H9 (cell line): ENCODE measurements at regions not wholly inside any gene's neighbourhood (a gene's known extent, or its start where the extent isn't known, plus 50 kb on each side); places are given as distances from the start of the nearest gene placed in this dataset.

Experiments used
- DNase-seq: peaks from one replicate; pipeline ENCODE4 v3.0.0-alpha.2; 2017
- H2AFZ ChIP-seq: one replicate; pipeline ENCODE4 v1.6.1; 2013; ENCODE audit warnings: mild to moderate bottlenecking, low read length, control low read depth, moderate library complexity
- H2AK5ac ChIP-seq: 2 replicates; pipeline ENCODE4 v1.6.1; 2013; ENCODE audit warnings: low read length, control low read depth, mixed read lengths; ENCODE audit not compliant: insufficient read length
- H2BK120ac ChIP-seq: one replicate; pipeline ENCODE4 v1.6.1; 2013; ENCODE audit warnings: low read depth, mild to moderate bottlenecking, low read length, control low read depth, inconsistent platforms; ENCODE audit not compliant: poor library complexity, severe bottlenecking
- H2BK12ac ChIP-seq: 2 replicates; pipeline ENCODE4 v1.6.1; 2013; ENCODE audit warnings: low read length, control low read depth, mixed read lengths, low read depth; ENCODE audit not compliant: insufficient read length
- H2BK15ac ChIP-seq: 2 replicates; pipeline ENCODE4 v1.6.1; 2013; ENCODE audit warnings: low read depth, low read length, control low read depth
- H2BK20ac ChIP-seq: one replicate; pipeline ENCODE4 v1.6.1; 2013; ENCODE audit warnings: low read depth, mild to moderate bottlenecking, low read length, control low read depth, inconsistent platforms; ENCODE audit not compliant: poor library complexity, severe bottlenecking
- H2BK5ac ChIP-seq: 2 replicates; pipeline ENCODE4 v1.6.1; 2013; ENCODE audit warnings: low read length, control low read depth, mixed read lengths; ENCODE audit not compliant: insufficient read length
- H3K14ac ChIP-seq: 2 replicates; pipeline ENCODE4 v1.6.1; 2013; ENCODE audit warnings: low read length, control low read depth; ENCODE audit not compliant: insufficient read depth
- H3K18ac ChIP-seq: 2 replicates; pipeline ENCODE4 v1.6.1; 2013; ENCODE audit warnings: low read depth, mild to moderate bottlenecking, mixed read lengths, low read length, control low read depth; ENCODE audit not compliant: insufficient read length
- H3K23ac ChIP-seq: 2 replicates; pipeline ENCODE4 v1.6.1; 2013; ENCODE audit warnings: low read length, control low read depth, mixed read lengths, low read depth; ENCODE audit not compliant: insufficient read length
- H3K23me2 ChIP-seq: 2 replicates; pipeline ENCODE4 v1.6.1; 2013; ENCODE audit warnings: low read depth, mild to moderate bottlenecking, mixed read lengths, low read length, control low read depth; ENCODE audit not compliant: insufficient read length, poor library complexity, severe bottlenecking
- H3K27ac ChIP-seq: 2 replicates; pipeline ENCODE4 v1.5.1; 2013; ENCODE audit warnings: low read length, control low read depth, mixed read lengths, low read depth; ENCODE audit not compliant: insufficient read length
- H3K27me3 ChIP-seq: 2 replicates; pipeline ENCODE4 v1.6.1; 2013; ENCODE audit warnings: low read length, control low read depth, inconsistent platforms; ENCODE audit not compliant: insufficient read depth
- H3K4ac ChIP-seq: 2 replicates; pipeline ENCODE4 v1.6.1; 2013; ENCODE audit warnings: low read depth, mild to moderate bottlenecking, control low read depth, inconsistent platforms, low read length, moderate library complexity
- H3K4me1 ChIP-seq: 2 replicates; pipeline ENCODE4 v1.6.1; 2013; ENCODE audit warnings: low read length, control low read depth, inconsistent platforms; ENCODE audit not compliant: insufficient read depth
- H3K4me2 ChIP-seq: 2 replicates; pipeline ENCODE4 v1.6.1; 2013; ENCODE audit warnings: low read length, control low read depth, mixed read lengths; ENCODE audit not compliant: insufficient read length, insufficient read depth
- H3K56ac ChIP-seq: 2 replicates; pipeline ENCODE4 v1.6.1; 2013; ENCODE audit warnings: low read depth, mild to moderate bottlenecking, mixed read lengths, low read length, control low read depth; ENCODE audit not compliant: insufficient read length
- H3K79me1 ChIP-seq: 2 replicates; pipeline ENCODE4 v1.6.1; 2013; ENCODE audit warnings: low read depth, mild to moderate bottlenecking, moderate library complexity, low read length, control low read depth, inconsistent platforms; ENCODE audit not compliant: insufficient read depth, poor library complexity, severe bottlenecking
- H3K79me2 ChIP-seq: 2 replicates; pipeline ENCODE4 v1.6.1; 2013; ENCODE audit warnings: low read length, control low read depth, inconsistent platforms; ENCODE audit not compliant: insufficient read depth
- H3K9ac ChIP-seq: 2 replicates; pipeline ENCODE4 v1.6.1; 2013; ENCODE audit warnings: low read length, control low read depth, mixed read lengths; ENCODE audit not compliant: insufficient read length; ENCODE audit errors: extremely low read depth
- H3K9me3 ChIP-seq: one replicate; pipeline ENCODE4 v1.6.1; 2013; ENCODE audit warnings: low read depth, low read length, inconsistent platforms; ENCODE audit not compliant: control insufficient read depth
- H3T11ph ChIP-seq: one replicate; pipeline ENCODE4 v1.6.1; 2013; ENCODE audit warnings: mild to moderate bottlenecking, low read length, control low read depth, inconsistent platforms
- H4K20me1 ChIP-seq: one replicate; pipeline ENCODE4 v1.6.1; 2013; ENCODE audit not compliant: control insufficient read depth, insufficient read length, insufficient read depth
- H4K5ac ChIP-seq: 2 replicates; pipeline ENCODE4 v1.6.1; 2013; ENCODE audit warnings: low read depth, mild to moderate bottlenecking, mixed read lengths, low read length, control low read depth; ENCODE audit not compliant: insufficient read length
- H4K8ac ChIP-seq: replicated peaks from 2 replicates; pipeline ENCODE4 v1.6.1; 2013; ENCODE audit warnings: low read length, control low read depth, mixed read lengths, low read depth; ENCODE audit not compliant: insufficient read length
- H4K91ac ChIP-seq: 2 replicates; pipeline ENCODE4 v1.6.1; 2013; ENCODE audit warnings: low read depth, mild to moderate bottlenecking, moderate library complexity, mixed read lengths, low read length, control low read depth; ENCODE audit not compliant: insufficient read length
- H3K27ac Mint-ChIP-seq, 3 experiments: 2 replicates in 2 of 3; 3 replicates in 1 of 3; pipeline ENCODE4 v1.8.0; 2020 to 2021; ENCODE audit warnings: mixed read lengths in 3 of 3, mild to moderate bottlenecking in 1 of 3, moderate library complexity in 1 of 3
- H3K27me3 Mint-ChIP-seq: 2 replicates; pipeline ENCODE4 v1.8.0; 2021; ENCODE audit warnings: low read depth, mild to moderate bottlenecking, moderate library complexity, mixed read lengths
- H3K36me3 Mint-ChIP-seq, 3 experiments: 2 replicates in 2 of 3; 3 replicates in 1 of 3; pipeline ENCODE4 v1.8.0; 2020 to 2021; ENCODE audit warnings: low read depth in 3 of 3, mixed read lengths in 3 of 3; ENCODE audit not compliant: insufficient read depth in 1 of 3
- H3K4me1 Mint-ChIP-seq, 2 experiments: 2 replicates each; pipeline ENCODE4 v1.8.0; 2020; ENCODE audit warnings: mixed read lengths in 2 of 2
- H3K4me3 Mint-ChIP-seq, 2 experiments: 2 replicates in 1 of 2; 3 replicates in 1 of 2; pipeline ENCODE4 v1.8.0; 2020 to 2021; ENCODE audit warnings: mild to moderate bottlenecking in 2 of 2, mixed read lengths in 2 of 2, moderate library complexity in 1 of 2
- H3K9me3 Mint-ChIP-seq, 2 experiments: 2 replicates in 1 of 2; 3 replicates in 1 of 2; pipeline ENCODE4 v1.8.0; 2020; ENCODE audit warnings: mild to moderate bottlenecking in 2 of 2, mixed read lengths in 2 of 2, moderate library complexity in 1 of 2
- CTCF ChIP-seq: fragments of 200-600 bp; sonication (generic); conservative IDR thresholded peaks from 3 replicates; pipeline ENCODE4 v1.8.0; 2021; ENCODE audit warnings: antibody characterized with exemption, mild to moderate bottlenecking
- WGBS: extraction: QIAGEN DNeasy Blood & Tissue Kit; methylation state at CpG from one replicate; pipeline ENCODE4 v1.1.7; 2013; ENCODE audit warnings: missing lambda C conversion rate, low lambda C conversion rate, mixed read lengths; ENCODE audit not compliant: insufficient read length; ENCODE audit errors: extremely low coverage; 5-methylcytosine and 5-hydroxymethylcytosine counted together

- Mint-ChIP-seq H3K4me3 (no peak overlapping the region), H3K36me3 (no peaks in the 10 kb centered on the region), H3K9me3 (peaks cover 2 to 3% of the 10 kb centered on the region in 2 experiments; a peak in 2 of 5 replicates), H3K4me1 (peaks cover 0 to 4% of the 10 kb centered on the region in 2 experiments; a peak in 1 of 4 replicates), H3K27ac (peak overlapping the region in 1 of 3 experiments; percentile 49; a peak in 1 of 7 replicates), H3K27me3 (peaks cover 2% of the 10 kb centered on the region)
- Histone ChIP-seq H3K4ac (no peak overlapping the region), H3K27me3 (no peaks in the 10 kb centered on the region), H2BK120ac (no peak overlapping the region), H2BK20ac (no peak overlapping the region), H2BK5ac (no peak overlapping the region), H3K79me2 (no peaks in the 10 kb centered on the region), H4K91ac (no peak overlapping the region), H4K5ac (no peak overlapping the region), H4K20me1 (no peaks in the 10 kb centered on the region), H3K9ac (no peak overlapping the region), H3K4me2 (no peak overlapping the region), H3K23me2 (no peaks in the 10 kb centered on the region), H2BK12ac (no peak overlapping the region), H3T11ph (no peak overlapping the region), H3K18ac (no peak overlapping the region), H4K8ac (peak overlapping the region; percentile 70), H2BK15ac (no peak overlapping the region), H3K79me1 (no peaks in the 10 kb centered on the region), H3K14ac (no peak overlapping the region), H3K9me3 (no peaks in the 10 kb centered on the region), H3K56ac (no peak overlapping the region), H3K23ac (no peak overlapping the region), H3K27ac (no peak overlapping the region), H2AFZ (no peak overlapping the region), H2AK5ac (no peak overlapping the region), H3K4me1 (no peaks in the 10 kb centered on the region)
- DNase-seq: no peak
- WGBS: no CpG with 5 or more reads among the region's 10 CpGs
- no peak for TF ChIP-seq CTCF
Observed at GRCh38 chr19:30165228-30165813, 206.9 kb upstream of the ZNF536 start.
